ENCODE measurements at regions not wholly inside any gene's neighbourhood (a gene's known extent, or its start where the extent isn't known, plus 50 kb on each side); places are given as distances from the start of the nearest gene placed in this dataset.

- no peaks in the 10 kb centered on the region for H3K9me3 ChIP-seq (ENCODE audit: insufficient read depth, low read length, severe bottlenecking)
- H2AFZ ChIP-seq (ENCODE audit: low read depth, low read length), result no peak overlapping the region
- no peaks in the 10 kb centered on the region for H3K4me1 ChIP-seq (ENCODE audit: insufficient read depth, low read length)
- no peaks in the 10 kb centered on the region for H4K20me1 ChIP-seq (ENCODE audit: insufficient read depth, low read length)
- H3K79me2 ChIP-seq (ENCODE audit: insufficient read depth, low read length), result no peaks in the 10 kb centered on the region
- H3K27me3 ChIP-seq (ENCODE audit: insufficient read depth, low read length, poor library complexity), result no peaks in the 10 kb centered on the region
- H3K27ac ChIP-seq (ENCODE audit: low read length), result no peak overlapping the region
- no peak overlapping the region for H3K4me2 ChIP-seq (ENCODE audit: insufficient read depth, low read length)
- H3K36me3 ChIP-seq (ENCODE audit: insufficient read depth, low read length), result no peaks in the 10 kb centered on the region
- TF ChIP-seq CTCF (IDR thresholded peaks at IDR 0.05; ENCODE audit: borderline replicate concordance, extremely low read depth, low read length, poor library complexity, severe bottlenecking) (no peak), EZH2 (IDR thresholded peaks at IDR 0.05; ENCODE audit: borderline replicate concordance, low read depth, low read length, severe bottlenecking) (no peak)
- H3K4me3 ChIP-seq (ENCODE audit: low read depth in 1 of 2, low read length in 2 of 2), result no peak overlapping the region
- DNase-seq (no peak), ATAC-seq (ENCODE audit: insufficient read depth, low read depth) (no peak)
- H3K9ac ChIP-seq (ENCODE audit: low read depth, low read length), result no peak overlapping the region
These were observed 175.3 kb downstream of the ERCC6L2 start for GRCh38 chr9:96050861-96051155.

- H3K27ac ChIP-seq (ENCODE audit: low read length), result no peak overlapping the region
These were observed 174.8 kb downstream of the ERCC6L2 start for GRCh38 chr9:96050048-96050860.

GRCh38 chr9:96048956-96049831 lies 173.7 kb downstream of the ERCC6L2 start:
- no peak overlapping the region for H3K4me2 ChIP-seq (ENCODE audit: insufficient read depth, low read length)
- TF ChIP-seq EZH2 (IDR thresholded peaks at IDR 0.05; ENCODE audit: borderline replicate concordance, low read depth, low read length, severe bottlenecking) (no peak), CTCF (IDR thresholded peaks at IDR 0.05; ENCODE audit: borderline replicate concordance, extremely low read depth, low read length, poor library complexity, severe bottlenecking) (no peak)
- H4K20me1 ChIP-seq (ENCODE audit: insufficient read depth, low read length), result no peaks in the 10 kb centered on the region
- ATAC-seq (ENCODE audit: insufficient read depth, low read depth) (no peak), DNase-seq (no peak)
- no peaks in the 10 kb centered on the region for H3K9me3 ChIP-seq (ENCODE audit: insufficient read depth, low read length, severe bottlenecking)
- H3K9ac ChIP-seq (ENCODE audit: low read depth, low read length), result no peak overlapping the region
- H2AFZ ChIP-seq (ENCODE audit: low read depth, low read length), result no peak overlapping the region
- no peaks in the 10 kb centered on the region for H3K36me3 ChIP-seq (ENCODE audit: insufficient read depth, low read length)
- H3K4me1 ChIP-seq (ENCODE audit: insufficient read depth, low read length), result no peaks in the 10 kb centered on the region
- H3K27me3 ChIP-seq (ENCODE audit: insufficient read depth, low read length, poor library complexity), result no peaks in the 10 kb centered on the region
- no peak overlapping the region for H3K27ac ChIP-seq (ENCODE audit: low read length)
- no peak overlapping the region for H3K4me3 ChIP-seq (ENCODE audit: low read depth in 1 of 2, low read length in 2 of 2)
- no peaks in the 10 kb centered on the region for H3K79me2 ChIP-seq (ENCODE audit: insufficient read depth, low read length)

More at GRCh38 chr9:96050048-96050860, 174.8 kb downstream of the ERCC6L2 start:
- no peak overlapping the region for H3K4me2 ChIP-seq (ENCODE audit: insufficient read depth, low read length)
- ATAC-seq (ENCODE audit: insufficient read depth, low read depth), result no peak
- H3K9me3 ChIP-seq (ENCODE audit: insufficient read depth, low read length, severe bottlenecking), result no peaks in the 10 kb centered on the region
- no peak overlapping the region for H2AFZ ChIP-seq (ENCODE audit: low read depth, low read length)
- TF ChIP-seq EZH2 (IDR thresholded peaks at IDR 0.05; ENCODE audit: borderline replicate concordance, low read depth, low read length, severe bottlenecking) (no peak), CTCF (IDR thresholded peaks at IDR 0.05; ENCODE audit: borderline replicate concordance, extremely low read depth, low read length, poor library complexity, severe bottlenecking) (no peak)
- no peaks in the 10 kb centered on the region for H4K20me1 ChIP-seq (ENCODE audit: insufficient read depth, low read length)
- H3K4me1 ChIP-seq (ENCODE audit: insufficient read depth, low read length), result no peaks in the 10 kb centered on the region
- H3K4me3 ChIP-seq (ENCODE audit: low read depth in 1 of 2, low read length in 2 of 2), result no peak overlapping the region
- H3K36me3 ChIP-seq (ENCODE audit: insufficient read depth, low read length), result no peaks in the 10 kb centered on the region
- no peak overlapping the region for H3K9ac ChIP-seq (ENCODE audit: low read depth, low read length)
- no peak for DNase-seq
- no peaks in the 10 kb centered on the region for H3K27me3 ChIP-seq (ENCODE audit: insufficient read depth, low read length, poor library complexity)
- H3K79me2 ChIP-seq (ENCODE audit: insufficient read depth, low read length), result no peaks in the 10 kb centered on the region

Data from DND-41 (cell line).